HepG2 (cell line): ENCODE measurements at regions not wholly inside any gene's neighbourhood (a gene's known extent, or its start where the extent isn't known, plus 50 kb on each side); places are given as distances from the start of the nearest gene placed in this dataset.

Source experiments
- ATAC-seq: fragments of 200-7000 bp; cut with Tn5 transposase; 3 replicates; pipeline ENCODE4 v1.9.1; 2020; ENCODE audit warnings: mild to moderate bottlenecking, moderate library complexity
- BruUV-seq: library from RNA; stranded (reverse); fragments of 400-500 nt; replicated peaks from 2 replicates; lab custom pipeline; 2021; lab: Mats Ljungman, UMichigan
- CTCF ChIA-PET: fragments of 300-600 bp; formaldehyde crosslinking; extraction: SDS; loops from one replicate; lab custom pipeline; 2021; ENCODE audit warnings: low total read pairs, inconsistent platforms, low intra/inter-chr PET ratio; lab: Yijun Ruan, JAX
- POLR2A ChIA-PET: fragments of 350-600 bp; sonication (Branson Sonifier 250); formaldehyde crosslinking; loops from one replicate; lab custom pipeline; 2020; ENCODE audit warnings: antibody characterized with exemption, inconsistent platforms; lab: Yijun Ruan, JAX
- DNase-seq: peaks from one replicate; pipeline ENCODE4 v3.0.0-alpha.2; 2015; ENCODE audit warnings: low spot score
- FAIRE-seq: peaks from 3 replicates; lab custom pipeline; 2011; peaks lifted over from hg19 to GRCh38; lab: Jason Lieb, UNC
- H2AFZ ChIP-seq: one replicate; pipeline ENCODE4 v1.6.1; 2011; ENCODE audit warnings: low read length, inconsistent platforms
- H3K27ac ChIP-seq: fragments of 300-600 bp; 3 replicates; pipeline ENCODE4 v1.8.0; 2011; ENCODE audit warnings: mixed run types, mild to moderate bottlenecking, mixed read lengths, low read length, inconsistent platforms; ENCODE audit not compliant: insufficient read depth; ENCODE audit errors: extremely low read length
- H3K27me3 ChIP-seq, 2 experiments: fragments of 200-600 bp in 1 of 2; 2 replicates in 1 of 2; 3 replicates in 1 of 2; pipeline versions ENCODE4 v1.6.0 to v1.8.0; 2011; ENCODE audit warnings: low read length in 2 of 2, mild to moderate bottlenecking in 2 of 2, moderate library complexity in 2 of 2, inconsistent platforms in 1 of 2; ENCODE audit not compliant: insufficient read depth in 2 of 2, control insufficient read depth in 1 of 2
- H3K36me3 ChIP-seq, 2 experiments: fragments of 200-600 bp in 1 of 2; replicated peaks in 1 of 2; 2 replicates in 1 of 2; 3 replicates in 1 of 2; pipeline versions ENCODE4 v1.5.1 to v1.8.0; 2011; ENCODE audit warnings: low read length in 2 of 2, inconsistent platforms in 1 of 2; ENCODE audit not compliant: insufficient read depth in 2 of 2, control insufficient read depth in 1 of 2
- H3K4me1 ChIP-seq: 2 replicates; pipeline ENCODE4 v1.5.1; 2012; ENCODE audit warnings: low read length, inconsistent platforms; ENCODE audit not compliant: insufficient read depth
- H3K4me2 ChIP-seq: 2 replicates; pipeline ENCODE4 v1.6.0; 2011; ENCODE audit warnings: low read depth, low read length, inconsistent platforms
- H3K4me3 ChIP-seq, 3 experiments: fragments of 200-600 bp in 1 of 3; sonication (generic), shearing (Covaris generic) in 1 of 3; replicated peaks in 1 of 3; 2 replicates each; pipeline ENCODE4 v1.5.1; 2011 to 2016; ENCODE audit warnings: low read length in 3 of 3, inconsistent platforms in 2 of 3, low read depth in 2 of 3, mild to moderate bottlenecking in 2 of 3, control low read depth in 1 of 3, mixed read lengths in 1 of 3; ENCODE audit not compliant: insufficient read depth in 1 of 3
- H3K79me2 ChIP-seq: one replicate; pipeline ENCODE4 v1.6.1; 2011; ENCODE audit warnings: low read length, inconsistent platforms; ENCODE audit not compliant: insufficient read depth
- H3K9ac ChIP-seq: 2 replicates; pipeline ENCODE4 v1.6.0; 2011; ENCODE audit warnings: mild to moderate bottlenecking, low read depth, low read length, inconsistent platforms; ENCODE audit not compliant: insufficient read depth
- H3K9me3 ChIP-seq: 2 replicates; pipeline ENCODE4 v1.5.1; 2012; ENCODE audit warnings: mild to moderate bottlenecking, low read length
- H4K20me1 ChIP-seq: 2 replicates; pipeline ENCODE4 v1.6.0; 2011; ENCODE audit warnings: inconsistent platforms, mild to moderate bottlenecking, low read length, moderate library complexity; ENCODE audit not compliant: insufficient read depth
- BCLAF1 ChIP-seq: fragments of 450-650 bp; IDR thresholded peaks from 2 replicates; pipeline ENCODE4 v1.6.1; 2017; ENCODE audit warnings: mild to moderate bottlenecking
- GMEB2 ChIP-seq: IDR thresholded peaks from 2 replicates; pipeline ENCODE4 v1.6.1; 2016; ENCODE audit warnings: missing biosample characterization, missing genetic modification reagents, low read depth
- HOXA9 ChIP-seq: sonication (generic); formaldehyde crosslinking; IDR thresholded peaks from 2 replicates; pipeline ENCODE4 v1.8.1; 2022; ENCODE audit warnings: missing genetic modification reagents, mild to moderate bottlenecking, moderate library complexity, borderline replicate concordance
- MYNN ChIP-seq: sonication (generic); formaldehyde crosslinking; IDR thresholded peaks from 2 replicates; pipeline ENCODE4 v1.4.0; 2020; ENCODE audit warnings: mild to moderate bottlenecking, low read depth, missing genetic modification reagents
- PBX3 ChIP-seq: sonication (generic); formaldehyde crosslinking; IDR thresholded peaks from 2 replicates; pipeline ENCODE4 v1.8.1; 2023; ENCODE audit warnings: missing genetic modification reagents, inconsistent platforms, borderline replicate concordance
- PLRG1 ChIP-seq: fragments of 450-650 bp; conservative IDR thresholded peaks from 2 replicates; pipeline ENCODE4 v1.6.1; 2016
- SKIL ChIP-seq: sonication (generic); formaldehyde crosslinking; IDR thresholded peaks from 2 replicates; pipeline ENCODE4 v1.8.0; 2022; ENCODE audit warnings: missing genetic modification reagents, mild to moderate bottlenecking, moderate library complexity, borderline replicate concordance
- TCF12 ChIP-seq, 2 experiments: fragments of 450-650 bp in 1 of 2; sonication (generic) in 1 of 2; formaldehyde crosslinking in 1 of 2; IDR thresholded peaks; 2 replicates each; pipeline versions ENCODE4 v1.6.1 to v1.8.0; 2017 to 2022; ENCODE audit warnings: antibody characterized with exemption in 1 of 2, mild to moderate bottlenecking in 1 of 2, missing genetic modification reagents in 1 of 2, moderate library complexity in 1 of 2
- ZFP62 ChIP-seq: sonication (generic); formaldehyde crosslinking; IDR thresholded peaks from 2 replicates; pipeline ENCODE4 v1.4.0; 2020; ENCODE audit warnings: missing genetic modification reagents
- ZNF101 ChIP-seq: sonication (generic); formaldehyde crosslinking; IDR thresholded peaks from 2 replicates; pipeline ENCODE4 v1.4.0; 2020; ENCODE audit warnings: mild to moderate bottlenecking, low read depth, missing genetic modification reagents, borderline replicate concordance
- ZNF121 ChIP-seq: sonication (generic); formaldehyde crosslinking; IDR thresholded peaks from 2 replicates; pipeline ENCODE4 v1.5.0; 2020; ENCODE audit warnings: mild to moderate bottlenecking, missing genetic modification reagents
- ZNF275 ChIP-seq: sonication (generic); formaldehyde crosslinking; IDR thresholded peaks from 2 replicates; pipeline ENCODE4 v1.8.0; 2022; ENCODE audit warnings: missing genetic modification reagents, mild to moderate bottlenecking, inconsistent platforms, borderline replicate concordance
- ZNF788 ChIP-seq: sonication (generic); formaldehyde crosslinking; IDR thresholded peaks from 2 replicates; pipeline ENCODE4 v1.5.0; 2020; ENCODE audit warnings: mild to moderate bottlenecking, missing genetic modification reagents, borderline replicate concordance
- ZSCAN9 ChIP-seq: IDR thresholded peaks from 2 replicates; pipeline ENCODE4 v1.6.1; 2016; ENCODE audit warnings: borderline replicate concordance
- WGBS: methylation state at CpG from one replicate; pipeline ENCODE4 v1.1.6; 2017; ENCODE audit warnings: low lambda C conversion rate; 5-methylcytosine and 5-hydroxymethylcytosine counted together
- in situ Hi-C: cut with HindIII; loops from 2 replicates; pipeline ENCODE4 v1.10.0; 2017; ENCODE audit warnings: low pct_unique_long_range_greater_than_20kb; ENCODE audit not compliant: extremely low pct_ligation_motif_present
- intact Hi-C: fragments of 100-400 bp; cut with micrococcal nuclease; formaldehyde crosslinking; loops from one replicate; pipeline ENCODE4 v1.10.0; 2022; ENCODE audit not compliant: unreplicated experiment

GRCh38 chr11:130738611-130739010 is 177.7 kb downstream of the SNX19 start:
- no TSS peak for BruUV-seq
- CTCF ChIA-PET, result no interaction called here
- in situ Hi-C loops, result no loop called here
- no peak overlapping the region for H3K9ac ChIP-seq
- H3K4me1 ChIP-seq, result no peaks in the 10 kb centered on the region
- no peak for DNase-seq
- POLR2A ChIA-PET, result no interaction called here
- H3K36me3 ChIP-seq, result no peaks in the 10 kb centered on the region
- H4K20me1 ChIP-seq, result no peaks in the 10 kb centered on the region
- no peak overlapping the region for H3K27ac ChIP-seq
- no peaks in the 10 kb centered on the region for H3K27me3 ChIP-seq
- FAIRE-seq, result no peak
- H3K4me2 ChIP-seq, result no peak overlapping the region
- peaks cover 20% of the 10 kb centered on the region for H3K9me3 ChIP-seq
- no peak overlapping the region for H2AFZ ChIP-seq
- intact Hi-C loops, result no loop called here
- WGBS, result 21% methylated on average over 3 of the region's 3 CpGs
- no peak for ATAC-seq
- no peaks in the 10 kb centered on the region for H3K79me2 ChIP-seq
- H3K4me3 ChIP-seq, result no peak overlapping the region
- TF ChIP-seq MYNN (CRISPR knock-in tag), result no peak
- TF ChIP-seq ZNF101, result no peak
- TF ChIP-seq SKIL (CRISPR knock-in tag), result no peak
- TF ChIP-seq BCLAF1, result no peak
- no peak for TF ChIP-seq ZNF275 (CRISPR knock-in tag)
- TF ChIP-seq ZFP62 (CRISPR knock-in tag), result no peak
- TF ChIP-seq GMEB2 (CRISPR knock-in tag), result no peak
- TF ChIP-seq TCF12 (IDR thresholded peaks at IDR 0.05), result no peak
- TF ChIP-seq TCF12 (CRISPR knock-in tag; IDR thresholded peaks at IDR 0.05), result no peak
- no peak for TF ChIP-seq ZSCAN9 (CRISPR knock-in tag)
- TF ChIP-seq PLRG1, result no peak
- TF ChIP-seq ZNF788, result no peak
- TF ChIP-seq HOXA9 (CRISPR knock-in tag), result no peak
- no peak for TF ChIP-seq PBX3 (CRISPR knock-in tag)
- TF ChIP-seq ZNF121 (CRISPR knock-in tag), result no peak
